Endothelial cell (in vitro differentiated cells): ENCODE measurements at regions not wholly inside any gene's neighbourhood (a gene's known extent, or its start where the extent isn't known, plus 50 kb on each side); places are given as distances from the start of the nearest gene placed in this dataset.
"Not testable (repeated sequence)": the region's sequence is repeated elsewhere in the genome, so short reads cannot be mapped to it uniquely, and the experiment has no call there.

ENCODE experiments used
- DNase-seq: peaks from one replicate; pipeline ENCODE4 v3.0.0; 2021; ENCODE audit warnings: low spot score
- H3K27ac Mint-ChIP-seq: one replicate; pipeline ENCODE4 v1.8.0; 2021; ENCODE audit warnings: mixed read lengths, inconsistent platforms; ENCODE audit not compliant: unreplicated experiment
- H3K27me3 Mint-ChIP-seq: one replicate; pipeline ENCODE4 v1.8.0; 2021; ENCODE audit warnings: mild to moderate bottlenecking, moderate library complexity, mixed read lengths, inconsistent platforms; ENCODE audit not compliant: unreplicated experiment
- H3K36me3 Mint-ChIP-seq: one replicate; pipeline ENCODE4 v1.8.0; 2021; ENCODE audit warnings: mild to moderate bottlenecking, low read depth, mixed read lengths, inconsistent platforms; ENCODE audit not compliant: unreplicated experiment
- H3K4me1 Mint-ChIP-seq: one replicate; pipeline ENCODE4 v1.8.0; 2021; ENCODE audit warnings: mild to moderate bottlenecking, mixed read lengths, inconsistent platforms; ENCODE audit not compliant: unreplicated experiment
- H3K4me3 Mint-ChIP-seq: one replicate; pipeline ENCODE4 v1.8.0; 2021; ENCODE audit warnings: mild to moderate bottlenecking, mixed read lengths, inconsistent platforms; ENCODE audit not compliant: unreplicated experiment
- H3K9me3 Mint-ChIP-seq: one replicate; pipeline ENCODE4 v1.8.0; 2021; ENCODE audit warnings: mixed read lengths, inconsistent platforms; ENCODE audit not compliant: unreplicated experiment
- TF ChIP-seq, protein P1 (sequence below): fragments of 200-600 bp; sonication (generic); IDR thresholded peaks from one replicate; pipeline ENCODE4 v1.5.0; 2021; ENCODE audit warnings: antibody characterized with exemption; ENCODE audit not compliant: unreplicated experiment

DNA sequence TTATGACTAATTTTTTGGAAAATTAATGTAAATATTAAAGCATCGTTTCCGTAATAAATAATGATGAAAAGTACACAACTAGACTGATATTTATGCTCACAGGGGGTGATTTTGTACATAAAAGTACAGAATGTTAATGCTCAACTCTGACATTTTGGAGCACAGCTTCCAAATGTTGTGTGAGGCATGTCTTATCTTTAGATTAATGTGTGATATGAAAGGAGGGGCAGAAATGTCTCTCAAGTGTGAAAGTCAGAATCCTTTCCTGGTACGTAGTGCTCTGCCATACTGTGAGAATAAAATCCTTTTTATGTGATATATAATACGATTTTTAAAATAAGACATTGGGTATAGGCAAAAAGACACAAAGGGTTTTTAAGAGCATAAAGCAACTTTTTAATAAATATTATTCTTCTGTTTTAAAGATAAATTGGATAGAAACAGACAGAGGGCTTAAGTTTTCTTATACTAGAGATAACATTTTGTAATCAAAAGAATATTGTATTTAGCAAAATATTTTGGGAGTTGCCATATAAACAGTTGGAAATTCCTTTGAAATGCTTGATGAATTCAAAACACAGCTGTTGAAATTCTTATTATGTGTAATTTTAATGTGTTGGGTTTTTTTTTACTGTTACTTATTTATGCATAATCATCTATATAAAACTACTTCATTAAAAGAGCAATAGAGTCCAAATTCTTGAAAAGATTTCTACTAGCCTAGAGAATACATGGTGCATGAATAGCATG is 389.7 kb downstream of the RAP2B start:
- Mint-ChIP-seq H3K27me3 (no peaks in the 10 kb centered on the region), H3K4me3 (no peak overlapping the region), H3K4me1 (no peaks in the 10 kb centered on the region), H3K36me3 (no peaks in the 10 kb centered on the region), H3K27ac (no peak overlapping the region), H3K9me3 (no peaks in the 10 kb centered on the region)
- TF ChIP-seq, protein P1, sequence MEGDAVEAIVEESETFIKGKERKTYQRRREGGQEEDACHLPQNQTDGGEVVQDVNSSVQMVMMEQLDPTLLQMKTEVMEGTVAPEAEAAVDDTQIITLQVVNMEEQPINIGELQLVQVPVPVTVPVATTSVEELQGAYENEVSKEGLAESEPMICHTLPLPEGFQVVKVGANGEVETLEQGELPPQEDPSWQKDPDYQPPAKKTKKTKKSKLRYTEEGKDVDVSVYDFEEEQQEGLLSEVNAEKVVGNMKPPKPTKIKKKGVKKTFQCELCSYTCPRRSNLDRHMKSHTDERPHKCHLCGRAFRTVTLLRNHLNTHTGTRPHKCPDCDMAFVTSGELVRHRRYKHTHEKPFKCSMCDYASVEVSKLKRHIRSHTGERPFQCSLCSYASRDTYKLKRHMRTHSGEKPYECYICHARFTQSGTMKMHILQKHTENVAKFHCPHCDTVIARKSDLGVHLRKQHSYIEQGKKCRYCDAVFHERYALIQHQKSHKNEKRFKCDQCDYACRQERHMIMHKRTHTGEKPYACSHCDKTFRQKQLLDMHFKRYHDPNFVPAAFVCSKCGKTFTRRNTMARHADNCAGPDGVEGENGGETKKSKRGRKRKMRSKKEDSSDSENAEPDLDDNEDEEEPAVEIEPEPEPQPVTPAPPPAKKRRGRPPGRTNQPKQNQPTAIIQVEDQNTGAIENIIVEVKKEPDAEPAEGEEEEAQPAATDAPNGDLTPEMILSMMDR: no peak
- no peak for DNase-seq

DNA sequence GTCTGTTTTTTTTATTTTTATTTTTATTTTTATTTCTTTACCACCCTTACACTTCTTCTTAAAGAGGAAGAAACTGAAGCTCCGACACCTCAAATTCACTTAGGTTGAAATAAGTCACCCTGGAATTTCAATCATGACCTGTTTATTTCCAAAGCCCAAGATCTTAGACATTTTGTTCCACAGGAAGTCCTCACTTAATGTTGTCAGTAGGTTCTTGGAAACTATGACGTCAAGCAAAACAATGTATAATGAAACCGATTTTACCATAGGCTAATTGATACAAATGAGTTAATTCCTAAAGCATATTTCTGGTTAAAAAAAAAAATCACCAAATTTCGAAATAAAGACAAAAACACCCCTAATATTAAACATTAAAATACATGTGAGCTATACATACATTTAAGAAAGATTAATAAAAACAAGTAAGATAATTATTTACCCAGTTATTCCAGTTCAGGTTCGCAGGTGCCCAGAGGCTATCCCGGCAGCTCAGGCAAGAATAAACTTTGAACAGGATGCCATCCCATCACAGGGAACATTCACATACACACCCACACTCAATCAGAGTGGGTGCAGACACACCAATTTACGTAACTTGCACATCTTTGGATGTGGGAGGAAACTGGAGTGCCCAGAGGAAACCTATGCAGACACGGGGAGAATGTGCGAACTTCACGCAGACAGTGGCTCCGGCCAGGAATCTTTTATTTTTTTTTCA is 391.0 kb downstream of the RAP2B start:
- H3K4me1 Mint-ChIP-seq: no peaks in the 10 kb centered on the region
- no peak for DNase-seq
- H3K27ac Mint-ChIP-seq: no peak overlapping the region
- no peaks in the 10 kb centered on the region for H3K9me3 Mint-ChIP-seq
- no peaks in the 10 kb centered on the region for H3K27me3 Mint-ChIP-seq
- H3K36me3 Mint-ChIP-seq: no peaks in the 10 kb centered on the region
- TF ChIP-seq, protein P1: no peak
- no peak overlapping the region for H3K4me3 Mint-ChIP-seq

DNA sequence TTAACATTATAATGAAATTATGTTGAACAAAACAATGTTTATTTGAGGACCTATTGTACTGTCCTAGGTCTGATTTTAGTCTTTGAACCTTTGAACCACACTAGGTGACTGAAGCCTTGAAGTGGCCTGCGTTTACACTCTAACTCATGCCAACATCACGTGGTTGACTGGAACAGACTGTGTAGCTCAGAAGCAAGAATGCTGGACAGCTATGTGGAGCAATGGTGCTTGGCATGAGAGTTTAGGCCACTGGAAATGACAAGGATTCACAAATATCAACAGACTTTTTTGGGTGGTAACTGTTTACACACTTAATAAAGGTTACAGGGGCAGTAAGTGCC is 391.5 kb downstream of the RAP2B start:
- H3K27ac Mint-ChIP-seq: no peak overlapping the region
- H3K36me3 Mint-ChIP-seq: peaks cover 4% of the 10 kb centered on the region
- H3K9me3 Mint-ChIP-seq: peaks cover 2% of the 10 kb centered on the region
- no peaks in the 10 kb centered on the region for H3K4me1 Mint-ChIP-seq
- H3K27me3 Mint-ChIP-seq: no peaks in the 10 kb centered on the region
- no peak for DNase-seq
- TF ChIP-seq, protein P1: no peak
- no peak overlapping the region for H3K4me3 Mint-ChIP-seq

DNA sequence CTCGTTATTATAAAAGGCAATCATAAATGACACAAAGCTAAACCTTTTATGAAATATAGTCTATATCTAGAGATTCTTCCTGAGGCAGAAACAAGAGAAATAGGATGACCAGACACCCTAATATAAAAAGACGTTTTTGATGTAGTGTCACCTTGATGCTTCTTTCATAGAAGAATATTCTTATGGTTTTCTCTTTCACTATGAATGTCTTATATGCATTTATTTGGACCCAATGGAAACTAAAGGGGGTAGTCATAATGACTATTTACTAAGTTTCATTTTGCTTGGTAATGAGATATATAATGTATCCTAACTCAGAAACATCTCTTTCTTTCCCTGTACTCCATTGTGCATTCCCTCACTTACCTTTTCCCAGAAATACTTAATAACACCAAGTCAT is 393.9 kb downstream of the RAP2B start:
- peaks cover 5% of the 10 kb centered on the region for H3K36me3 Mint-ChIP-seq

DNA sequence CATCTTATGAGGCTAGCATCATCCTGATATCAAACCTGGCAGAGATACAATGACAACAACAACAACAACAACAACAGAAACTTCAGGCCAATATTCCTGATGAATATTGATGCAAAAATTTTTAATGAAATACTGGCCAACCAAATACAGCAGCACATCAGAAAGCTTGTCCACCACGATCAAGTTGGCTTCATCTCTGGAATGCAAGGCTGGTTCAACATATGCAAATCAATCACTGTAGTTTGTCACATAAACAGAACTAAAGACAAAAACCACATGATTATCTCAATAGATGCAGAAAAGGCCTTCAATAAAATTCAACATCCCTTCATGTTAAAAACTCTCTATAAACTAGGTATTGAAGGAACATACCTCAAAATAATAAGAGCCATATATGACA is 397.3 kb downstream of the RAP2B start:
- H3K4me1 Mint-ChIP-seq, DNase-seq, H3K27ac Mint-ChIP-seq, H3K27me3 Mint-ChIP-seq: not testable (repeated sequence)
- Mint-ChIP-seq H3K36me3 (peaks cover 11% of the 10 kb centered on the region), H3K4me3 (peak overlapping the region; percentile 47), H3K9me3 (peaks cover 14% of the 10 kb centered on the region)

More for the DNA sequence above, 393.9 kb downstream of the RAP2B start:
- Mint-ChIP-seq H3K9me3 (peaks cover 7% of the 10 kb centered on the region), H3K27ac (no peak overlapping the region), H3K4me3 (no peak overlapping the region), H3K27me3 (no peaks in the 10 kb centered on the region), H3K4me1 (no peaks in the 10 kb centered on the region)
- no peak for DNase-seq
- TF ChIP-seq, protein P1: no peak
